ENCODE measurements at regions not wholly inside any gene's neighbourhood (a gene's known extent, or its start where the extent isn't known, plus 50 kb on each side); places are given as distances from the start of the nearest gene placed in this dataset.
"Not testable (repeated sequence)": the region's sequence is repeated elsewhere in the genome, so short reads cannot be mapped to it uniquely, and the experiment has no call there.

GRCh38 chr2:12434630-12435098, 282.1 kb upstream of the TRIB2 start:
- no peak for DNase-seq

GRCh38 chr2:12435430-12436222, 281.1 kb upstream of the TRIB2 start:
- no peak for DNase-seq

GRCh38 chr2:12436483-12436882, 280.3 kb upstream of the TRIB2 start:
- DNase-seq, result no peak

- no peak for DNase-seq
Measured at GRCh38 chr2:12436935-12437561, 279.7 kb upstream of the TRIB2 start.

- DNase-seq, result peak; percentile 29
Measured at GRCh38 chr2:12440731-12441130, 276.0 kb upstream of the TRIB2 start.

GRCh38 chr2:12441750-12442475, 274.8 kb upstream of the TRIB2 start:
- no peak for DNase-seq

- no peak for DNase-seq
Measured at GRCh38 chr2:12442476-12442847, 274.3 kb upstream of the TRIB2 start.

- DNase-seq, result no peak
Measured at GRCh38 chr2:12448846-12449505, 267.8 kb upstream of the TRIB2 start.

GRCh38 chr2:12451726-12452125, 265.0 kb upstream of the TRIB2 start:
- no peak for DNase-seq

- no peak for DNase-seq
Measured at GRCh38 chr2:12452185-12452584, 264.6 kb upstream of the TRIB2 start.

GRCh38 chr2:12453731-12454130, 263.0 kb upstream of the TRIB2 start:
- no peak for DNase-seq

GRCh38 chr2:12455661-12456060, 261.1 kb upstream of the TRIB2 start:
- no peak for DNase-seq

GRCh38 chr2:12456293-12457106, 260.2 kb upstream of the TRIB2 start:
- no peak for DNase-seq

- no peak for DNase-seq
Measured at GRCh38 chr2:12457831-12458230, 258.9 kb upstream of the TRIB2 start.

- no peak for DNase-seq
Measured at GRCh38 chr2:12463189-12463588, 253.5 kb upstream of the TRIB2 start.

- no peak for DNase-seq
Measured at GRCh38 chr2:12465631-12466135, 251.1 kb upstream of the TRIB2 start.

GRCh38 chr2:12467303-12467702, 249.4 kb upstream of the TRIB2 start:
- DNase-seq, result no peak

- DNase-seq, result no peak
Measured at GRCh38 chr2:12469141-12469561, 247.6 kb upstream of the TRIB2 start.

GRCh38 chr2:12472265-12472664, 244.5 kb upstream of the TRIB2 start:
- not testable (repeated sequence) for DNase-seq

GRCh38 chr2:12478151-12479064, 238.3 kb upstream of the TRIB2 start:
- DNase-seq, result no peak

GRCh38 chr2:12479065-12479601, 237.6 kb upstream of the TRIB2 start:
- DNase-seq, result no peak

All from NCI-H187 treated with DMSO at 0.1 percent for 48 hours (cell line).